ENCODE measurements at regions not wholly inside any gene's neighbourhood (a gene's known extent, or its start where the extent isn't known, plus 50 kb on each side); places are given as distances from the start of the nearest gene placed in this dataset.

GRCh38 chr1:81703391-81703755, 97.4 kb upstream of the ADGRL2 start:
- 63 to 82% (median 66%) methylated on average over 3 of the region's 3 CpGs for WGBS, 5 donors

DNA sequence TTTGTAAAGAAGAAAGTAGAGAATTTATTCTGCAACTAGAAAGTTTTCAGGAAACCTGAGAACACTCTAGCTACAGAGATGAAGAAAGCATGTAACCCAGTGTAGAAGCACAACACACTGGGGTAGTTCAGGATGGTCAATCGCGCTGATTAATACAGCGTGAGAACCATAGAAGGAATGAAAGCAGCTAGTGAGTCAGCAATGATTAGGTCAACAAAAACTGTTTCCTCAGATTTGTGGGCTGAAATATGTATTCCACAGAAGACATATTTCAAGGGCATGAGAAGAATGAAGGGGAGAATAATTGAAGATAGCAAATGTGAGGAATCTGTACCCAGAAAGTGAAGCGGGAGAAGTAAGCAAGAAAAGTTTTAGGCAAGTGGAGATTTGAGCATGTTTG, 97.8 kb upstream of the ADGRL2 start:
- no peak overlapping the region for H3K4me3 ChIP-seq
- no peaks in the 10 kb centered on the region for H3K9me3 ChIP-seq
- H3K36me3 ChIP-seq: no peaks in the 10 kb centered on the region
- H3K27ac ChIP-seq: no peak overlapping the region
- H3K4me1 ChIP-seq: no peaks in the 10 kb centered on the region
- intact Hi-C loops (cut with DNase I; ENCODE audit: low total_unique reads): no loop called here
- no peak for DNase-seq
- TF ChIP-seq POLR2AphosphoS5 (IDR thresholded peaks at IDR 0.05) (no peak), CTCF (IDR thresholded peaks at IDR 0.05 in 8 of 11, conservative IDR thresholded peaks at IDR 0.05 in 3 of 11) (no peak), POLR2A (IDR thresholded peaks at IDR 0.05) (no peak)
- no peaks in the 10 kb centered on the region for H3K27me3 ChIP-seq (replicated peaks in 1 of 7)
- 89 to 97% (median 93%) methylated on average over 4 of the region's 4 CpGs for WGBS, 5 donors

More at GRCh38 chr1:81703391-81703755, 97.4 kb upstream of the ADGRL2 start:
- TF ChIP-seq POLR2A (IDR thresholded peaks at IDR 0.05) (no peak), CTCF (IDR thresholded peaks at IDR 0.05 in 8 of 11, conservative IDR thresholded peaks at IDR 0.05 in 3 of 11) (no peak), POLR2AphosphoS5 (IDR thresholded peaks at IDR 0.05) (no peak)
- H3K4me1 ChIP-seq: no peaks in the 10 kb centered on the region
- H3K4me3 ChIP-seq: no peak overlapping the region
- intact Hi-C loops (cut with DNase I; ENCODE audit: low total_unique reads): no loop called here
- no peak for DNase-seq
- no peaks in the 10 kb centered on the region for H3K9me3 ChIP-seq
- H3K27me3 ChIP-seq (replicated peaks in 1 of 7): no peaks in the 10 kb centered on the region
- H3K27ac ChIP-seq: no peak overlapping the region
- no peaks in the 10 kb centered on the region for H3K36me3 ChIP-seq

- Histone ChIP-seq H3K27me3 (replicated peaks in 1 of 7) (no peaks in the 10 kb centered on the region), H3K27ac (no peak overlapping the region), H3K4me1 (no peaks in the 10 kb centered on the region), H3K4me3 (no peak overlapping the region), H3K36me3 (no peaks in the 10 kb centered on the region), H3K9me3 (no peaks in the 10 kb centered on the region)
- 85 to 92% (median 91%) methylated on average over 2 of the region's 2 CpGs for WGBS, 5 donors
- no peak for DNase-seq
- intact Hi-C loops (cut with DNase I; ENCODE audit: low total_unique reads): no loop called here
- no peak for TF ChIP-seq POLR2A (IDR thresholded peaks at IDR 0.05)
- TF ChIP-seq POLR2AphosphoS5 (IDR thresholded peaks at IDR 0.05): no peak
- no peak for TF ChIP-seq CTCF (IDR thresholded peaks at IDR 0.05 in 8 of 11, conservative IDR thresholded peaks at IDR 0.05 in 3 of 11)
Observed at GRCh38 chr1:81702079-81702715, 98.5 kb upstream of the ADGRL2 start.

DNA sequence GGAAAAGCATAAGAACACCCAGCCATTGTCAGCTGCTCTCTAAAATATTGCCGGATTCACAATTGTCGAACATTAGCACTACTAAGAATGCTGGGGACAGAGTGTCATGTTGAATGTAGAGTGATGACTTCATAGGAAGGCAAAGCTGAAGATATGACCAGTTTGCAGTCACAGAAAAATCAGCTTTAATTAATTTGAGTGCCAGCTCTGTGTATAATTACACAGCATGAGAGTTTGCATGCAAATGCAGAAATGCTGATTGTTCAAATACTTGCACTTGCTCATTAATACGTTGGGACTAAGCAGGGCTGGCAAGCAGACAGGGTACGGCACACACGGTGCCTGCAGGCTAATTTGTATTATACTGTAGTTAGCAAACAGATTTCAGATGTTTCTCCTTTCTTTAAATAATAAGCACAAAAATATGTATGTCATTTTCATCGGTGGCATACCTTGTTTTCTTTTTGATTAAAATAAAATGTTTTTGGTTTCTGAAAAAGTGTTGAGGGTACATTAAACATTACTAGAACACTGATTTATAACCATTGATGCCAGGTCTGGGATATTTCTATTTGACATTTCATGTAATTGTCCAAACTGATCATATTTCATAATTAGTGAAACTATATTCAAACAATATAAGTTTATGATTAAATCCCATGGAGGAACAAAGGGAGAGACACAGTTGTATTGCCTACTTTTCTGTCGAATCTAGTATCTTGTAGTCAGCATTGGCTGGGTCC, 99.8 kb upstream of the ADGRL2 start:
- Histone ChIP-seq H3K4me3 (no peak overlapping the region), H3K27me3 (replicated peaks in 1 of 7) (no peaks in the 10 kb centered on the region), H3K4me1 (no peaks in the 10 kb centered on the region), H3K27ac (no peak overlapping the region), H3K9me3 (no peaks in the 10 kb centered on the region), H3K36me3 (no peaks in the 10 kb centered on the region)
- DNase-seq: no peak
- TF ChIP-seq POLR2AphosphoS5 (IDR thresholded peaks at IDR 0.05): no peak
- no peak for TF ChIP-seq CTCF (IDR thresholded peaks at IDR 0.05 in 8 of 11, conservative IDR thresholded peaks at IDR 0.05 in 3 of 11)
- TF ChIP-seq POLR2A (IDR thresholded peaks at IDR 0.05): no peak
- intact Hi-C loops (cut with DNase I; ENCODE audit: low total_unique reads): no loop called here
- WGBS, 5 donors: 81 to 89% (median 89%) methylated on average over 7 of the region's 7 CpGs
